ENCODE measurements at regions not wholly inside any gene's neighbourhood (a gene's known extent, or its start where the extent isn't known, plus 50 kb on each side); places are given as distances from the start of the nearest gene placed in this dataset.

GRCh38 chr12:5177096-5177495 lies 133.4 kb downstream of the KCNA5 start:
- H3K27ac Mint-ChIP-seq, result no peak overlapping the region
- TF ChIP-seq CTCF (IDR thresholded peaks at IDR 0.05; ENCODE audit: unreplicated experiment), result no peak
- peaks cover 2% of the 10 kb centered on the region for H3K4me1 Mint-ChIP-seq (ENCODE audit: low read depth)
- H3K4me3 Mint-ChIP-seq (ENCODE audit: low read depth), result no peak overlapping the region
- peaks cover 49% of the 10 kb centered on the region for H3K27me3 Mint-ChIP-seq
- no peaks in the 10 kb centered on the region for H3K36me3 Mint-ChIP-seq (ENCODE audit: insufficient read depth)
- peaks cover 3% of the 10 kb centered on the region for H3K9me3 Mint-ChIP-seq (ENCODE audit: low read depth)
- no peak for DNase-seq (ENCODE audit: low spot score, unreplicated experiment)

- H3K27ac Mint-ChIP-seq, result no peak overlapping the region
- H3K4me1 Mint-ChIP-seq (ENCODE audit: low read depth), result peaks cover 2% of the 10 kb centered on the region
- no peak for DNase-seq (ENCODE audit: low spot score, unreplicated experiment)
- no peak for TF ChIP-seq CTCF (IDR thresholded peaks at IDR 0.05; ENCODE audit: unreplicated experiment)
- H3K36me3 Mint-ChIP-seq (ENCODE audit: insufficient read depth), result no peaks in the 10 kb centered on the region
- H3K27me3 Mint-ChIP-seq, result peaks cover 52% of the 10 kb centered on the region
- H3K9me3 Mint-ChIP-seq (ENCODE audit: low read depth), result peaks cover 3% of the 10 kb centered on the region
- no peak overlapping the region for H3K4me3 Mint-ChIP-seq (ENCODE audit: low read depth)
Observed at GRCh38 chr12:5177731-5178130, 134.1 kb downstream of the KCNA5 start.

GRCh38 chr12:5178571-5178970 lies 134.9 kb downstream of the KCNA5 start:
- no peak overlapping the region for H3K27ac Mint-ChIP-seq
- DNase-seq (ENCODE audit: low spot score, unreplicated experiment), result no peak
- peaks cover 43% of the 10 kb centered on the region for H3K27me3 Mint-ChIP-seq
- TF ChIP-seq CTCF (IDR thresholded peaks at IDR 0.05; ENCODE audit: unreplicated experiment), result no peak
- H3K36me3 Mint-ChIP-seq (ENCODE audit: insufficient read depth), result no peaks in the 10 kb centered on the region
- H3K4me1 Mint-ChIP-seq (ENCODE audit: low read depth), result peaks cover 2% of the 10 kb centered on the region
- H3K4me3 Mint-ChIP-seq (ENCODE audit: low read depth), result no peak overlapping the region
- peaks cover 3% of the 10 kb centered on the region for H3K9me3 Mint-ChIP-seq (ENCODE audit: low read depth)

- Mint-ChIP-seq H3K36me3 (ENCODE audit: insufficient read depth) (no peaks in the 10 kb centered on the region), H3K4me3 (ENCODE audit: low read depth) (no peak overlapping the region), H3K4me1 (ENCODE audit: low read depth) (peaks cover 3% of the 10 kb centered on the region), H3K27ac (no peak overlapping the region), H3K27me3 (peaks cover 44% of the 10 kb centered on the region), H3K9me3 (ENCODE audit: low read depth) (peaks cover 3% of the 10 kb centered on the region)
- no peak for TF ChIP-seq CTCF (IDR thresholded peaks at IDR 0.05; ENCODE audit: unreplicated experiment)
- DNase-seq (ENCODE audit: low spot score, unreplicated experiment), result no peak
Observed at GRCh38 chr12:5180496-5180895, 136.8 kb downstream of the KCNA5 start.

- TF ChIP-seq CTCF (IDR thresholded peaks at IDR 0.05; ENCODE audit: unreplicated experiment), result no peak
- no peak for DNase-seq (ENCODE audit: low spot score, unreplicated experiment)
- H3K27ac Mint-ChIP-seq, result no peak overlapping the region
- H3K27me3 Mint-ChIP-seq, result peaks cover 44% of the 10 kb centered on the region
- peaks cover 2% of the 10 kb centered on the region for H3K9me3 Mint-ChIP-seq (ENCODE audit: low read depth)
- H3K36me3 Mint-ChIP-seq (ENCODE audit: insufficient read depth), result no peaks in the 10 kb centered on the region
- peaks cover 11% of the 10 kb centered on the region for H3K4me1 Mint-ChIP-seq (ENCODE audit: low read depth)
- no peak overlapping the region for H3K4me3 Mint-ChIP-seq (ENCODE audit: low read depth)
Observed at GRCh38 chr12:5184186-5184585, 140.5 kb downstream of the KCNA5 start.
